OCI-LY7 (cell line): ENCODE measurements at regions not wholly inside any gene's neighbourhood (a gene's known extent, or its start where the extent isn't known, plus 50 kb on each side); places are given as distances from the start of the nearest gene placed in this dataset.

Experiments used
- BruUV-seq: library from RNA; stranded (reverse); fragments of 400-500 nt; replicated peaks from 2 replicates; lab custom pipeline; 2021; lab: Mats Ljungman, UMichigan
- CTCF ChIA-PET: fragments of 300-600 bp; sonication (Branson Sonifier 250); formaldehyde crosslinking; loops from one replicate; lab custom pipeline; 2022; ENCODE audit warnings: antibody characterized with exemption; ENCODE audit not compliant: unreplicated experiment; lab: Charles Lee
- POLR2A ChIA-PET: fragments of 300-600 bp; sonication (Branson Sonifier 250); formaldehyde crosslinking; loops from one replicate; lab custom pipeline; 2022; ENCODE audit warnings: antibody characterized with exemption; lab: Charles Lee
- DNase-seq: peaks from one replicate; pipeline ENCODE4 v3.0.0-alpha.2; 2015; ENCODE audit warnings: low spot score
- H2AFZ ChIP-seq: fragments of 200-600 bp; sonication (generic), shearing (Covaris generic); 2 replicates; pipeline ENCODE4 v1.6.1; 2014; ENCODE audit warnings: mild to moderate bottlenecking, antibody characterized with exemption, low read length, moderate library complexity
- H3K27ac ChIP-seq: fragments of 200-600 bp; sonication (generic); 2 replicates; pipeline ENCODE4 v1.5.1; 2014; ENCODE audit warnings: mixed run types, low read depth, mild to moderate bottlenecking, moderate library complexity, low read length, inconsistent platforms; ENCODE audit not compliant: poor library complexity, severe bottlenecking
- H3K36me3 ChIP-seq: fragments of 200-600 bp; sonication (generic); 2 replicates; pipeline ENCODE4 v1.6.1; 2014; ENCODE audit warnings: mild to moderate bottlenecking, antibody characterized with exemption, low read length, moderate library complexity, mixed read lengths; ENCODE audit not compliant: insufficient read depth
- H3K4me1 ChIP-seq: fragments of 200-600 bp; sonication (generic); 2 replicates; pipeline ENCODE4 v1.5.1; 2014; ENCODE audit warnings: mild to moderate bottlenecking, low read length; ENCODE audit not compliant: insufficient read depth, poor library complexity, severe bottlenecking
- H3K4me2 ChIP-seq: fragments of 200-600 bp; sonication (generic); 2 replicates; pipeline ENCODE4 v1.6.1; 2014; ENCODE audit warnings: mild to moderate bottlenecking, low read length
- H3K4me3 ChIP-seq: fragments of 200-600 bp; sonication (generic); 2 replicates; pipeline ENCODE4 v1.5.1; 2014; ENCODE audit warnings: mild to moderate bottlenecking, low read depth, low read length; ENCODE audit not compliant: poor library complexity, severe bottlenecking
- H3K79me2 ChIP-seq: fragments of 200-600 bp; sonication (generic); 2 replicates; pipeline ENCODE4 v1.6.1; 2016; ENCODE audit warnings: low read depth, mild to moderate bottlenecking, low read length, moderate library complexity, mixed read lengths; ENCODE audit not compliant: insufficient read depth
- H3K9me2 ChIP-seq: fragments of 200-600 bp; sonication (generic); 2 replicates; pipeline ENCODE4 v1.6.1; 2016; ENCODE audit warnings: mild to moderate bottlenecking, low read length, mixed read lengths; ENCODE audit not compliant: insufficient read depth
- H3K9me3 ChIP-seq: fragments of 200-600 bp; sonication (generic); 2 replicates; pipeline ENCODE4 v1.6.1; 2014; ENCODE audit warnings: mild to moderate bottlenecking, mixed run types, low read length, mixed read lengths
- H4K20me1 ChIP-seq: fragments of 200-600 bp; sonication (generic); 2 replicates; pipeline ENCODE4 v1.6.1; 2014; ENCODE audit warnings: mild to moderate bottlenecking, antibody characterized with exemption, low read length, moderate library complexity, mixed read lengths; ENCODE audit not compliant: insufficient read depth
- CTCF ChIP-seq: fragments of 200-600 bp; sonication (generic); conservative IDR thresholded peaks from 2 replicates; pipeline ENCODE4 v1.5.1; 2014; ENCODE audit warnings: mild to moderate bottlenecking, antibody characterized with exemption, low read length, moderate library complexity, mixed read lengths
- EZH2phosphoT487 ChIP-seq: fragments of 200-600 bp; sonication (generic); IDR thresholded peaks from 2 replicates; pipeline ENCODE4 v1.6.1; 2018; ENCODE audit warnings: low read depth, borderline replicate concordance, mild to moderate bottlenecking, mixed run types, antibody characterized with exemption, low read length, moderate library complexity, mixed read lengths
- intact Hi-C: fragments of 100-400 bp; cut with micrococcal nuclease; formaldehyde crosslinking; loops from one replicate; pipeline ENCODE4 v1.10.0; 2022; ENCODE audit not compliant: unreplicated experiment

- POLR2A ChIA-PET: interaction anchor here (0.6 to 1.4 kb wide), 6 partner anchors 8 to 587 kb away, joined by 3 to 6 read pairs (median 4); no protein-coding TSS in a partner anchor
- Histone ChIP-seq H3K79me2 (no peaks in the 10 kb centered on the region), H3K9me3 (no peaks in the 10 kb centered on the region; the same call in 1 of the 2 replicates), H3K4me1 (peaks cover 5% of the 10 kb centered on the region), H4K20me1 (no peaks in the 10 kb centered on the region), H3K27ac (no peak overlapping the region), H2AFZ (no peak overlapping the region), H3K4me2 (no peak overlapping the region), H3K9me2 (no peaks in the 10 kb centered on the region), H3K36me3 (no peaks in the 10 kb centered on the region), H3K4me3 (no peak overlapping the region)
- BruUV-seq: no TSS peak
- no peak for DNase-seq
- intact Hi-C loops: no loop called here
- CTCF ChIA-PET: interaction anchor here (0.5 kb wide), 1 partner anchor 244 kb away, joined by 3 read pairs; no protein-coding TSS in a partner anchor
- TF ChIP-seq CTCF (no peak), EZH2phosphoT487 (no peak)
These were observed 172.7 kb upstream of the LNX1 start for GRCh38 chr4:53763813-53764597.

- H3K4me1 ChIP-seq: peaks cover 16% of the 10 kb centered on the region
- H3K9me3 ChIP-seq: peaks cover 21% of the 10 kb centered on the region
- no peak overlapping the region for H3K4me3 ChIP-seq
- H3K9me2 ChIP-seq: no peaks in the 10 kb centered on the region
- intact Hi-C loops: no loop called here
- no peak overlapping the region for H2AFZ ChIP-seq
- ChIA-PET CTCF (no interaction called here), POLR2A (interaction anchor here (1.9 kb wide), 1 partner anchor 9 kb away, joined by 6 read pairs; no protein-coding TSS in a partner anchor)
- TF ChIP-seq EZH2phosphoT487 (no peak), CTCF (no peak)
- DNase-seq: no peak
- peaks cover 5% of the 10 kb centered on the region; the same call in 1 of the 2 replicates for H3K36me3 ChIP-seq
- BruUV-seq: no TSS peak
- H3K4me2 ChIP-seq: no peak overlapping the region
- H3K27ac ChIP-seq: no peak overlapping the region
- no peaks in the 10 kb centered on the region for H4K20me1 ChIP-seq
- H3K79me2 ChIP-seq: no peaks in the 10 kb centered on the region
These were observed 164.4 kb upstream of the LNX1 start for GRCh38 chr4:53755656-53756055.

GRCh38 chr4:53752124-53752523 is 160.8 kb upstream of the LNX1 start:
- Histone ChIP-seq H3K4me1 (peaks cover 47% of the 10 kb centered on the region), H3K36me3 (peaks cover 5% of the 10 kb centered on the region; the same call in 1 of the 2 replicates), H3K9me3 (peaks cover 31% of the 10 kb centered on the region), H3K4me3 (no peak overlapping the region), H3K79me2 (no peaks in the 10 kb centered on the region), H2AFZ (peak overlapping the region; percentile 75; the same call in 1 of the 2 replicates), H4K20me1 (no peaks in the 10 kb centered on the region), H3K27ac (no peak overlapping the region), H3K4me2 (peak overlapping the region; percentile 8; the same call in 1 of the 2 replicates), H3K9me2 (no peaks in the 10 kb centered on the region)
- BruUV-seq: no TSS peak
- TF ChIP-seq EZH2phosphoT487: no peak
- no peak for TF ChIP-seq CTCF
- intact Hi-C loops: no loop called here
- POLR2A ChIA-PET: interaction anchor here (0.5 kb wide), 1 partner anchor 403 kb away, joined by 3 read pairs; no protein-coding TSS in a partner anchor
- peak; percentile 24 for DNase-seq
- CTCF ChIA-PET: no interaction called here
